GM12891 (cell line): ENCODE measurements at regions not wholly inside any gene's neighbourhood (a gene's known extent, or its start where the extent isn't known, plus 50 kb on each side); places are given as distances from the start of the nearest gene placed in this dataset.

ENCODE experiments used
- POLR2A ChIP-seq: IDR thresholded peaks from 2 replicates; pipeline ENCODE4 v1.6.1; 2011; ENCODE audit warnings: low read depth, low read length, control low read depth
- SPI1 ChIP-seq: IDR thresholded peaks from 2 replicates; pipeline ENCODE4 v1.6.1; 2011; ENCODE audit warnings: low read depth, low read length, control low read depth
- TAF1 ChIP-seq: IDR thresholded peaks from 2 replicates; pipeline ENCODE4 v1.6.1; 2011; ENCODE audit warnings: low read depth, low read length, control low read depth

DNA sequence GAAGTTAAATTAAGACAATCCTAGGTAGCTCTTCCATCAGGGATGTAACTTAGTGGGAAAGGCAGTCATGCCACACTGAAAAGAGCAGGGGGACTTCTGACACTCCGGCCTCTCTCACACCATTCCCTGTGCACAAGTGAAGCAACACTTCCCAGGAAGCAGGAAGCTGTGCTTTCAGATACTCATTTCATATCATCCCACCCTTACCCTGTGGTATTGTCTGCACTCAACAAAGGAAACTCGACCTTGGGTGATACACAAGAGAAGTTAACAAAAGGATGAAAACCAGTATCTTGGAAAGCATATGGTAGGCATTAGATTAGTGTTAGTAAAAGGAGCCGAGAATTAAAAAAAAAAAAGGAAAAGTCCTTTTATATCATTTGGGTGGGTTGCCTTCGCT lies 61.3 kb upstream of the MDM1 start:
- TF ChIP-seq POLR2A = no peak
- no peak for TF ChIP-seq TAF1
- TF ChIP-seq SPI1 = no peak
